HG03354 (cell line): ENCODE measurements at regions not wholly inside any gene's neighbourhood (a gene's known extent, or its start where the extent isn't known, plus 50 kb on each side); places are given as distances from the start of the nearest gene placed in this dataset.

Experiments used
- ATAC-seq: cut with Tn5 transposase; IDR thresholded peaks from one replicate; pipeline ENCODE4 v1.9.1; 2021; ENCODE audit warnings: mild to moderate bottlenecking; ENCODE audit not compliant: unreplicated experiment, poor library complexity, severe bottlenecking

DNA sequence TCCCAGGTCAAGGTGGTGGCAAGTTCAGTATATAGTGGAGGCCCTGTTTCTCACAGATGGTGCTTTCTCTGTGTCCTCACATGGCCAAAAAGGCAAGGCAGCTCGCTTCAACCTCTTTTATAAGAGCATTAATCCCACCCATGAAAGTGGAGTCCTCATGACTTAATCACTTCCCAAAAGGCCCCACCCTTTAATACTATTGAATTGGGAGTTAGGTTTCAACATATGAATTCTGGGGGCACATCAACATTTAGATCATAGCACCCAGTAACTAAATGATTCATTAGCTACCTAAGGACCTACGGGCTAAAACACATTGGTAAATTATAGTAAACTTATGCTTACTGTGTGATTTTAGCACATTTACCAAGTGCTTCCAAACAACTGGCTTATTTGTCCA lies 317.9 kb downstream of the LTN1 start:
- no peak for ATAC-seq

DNA sequence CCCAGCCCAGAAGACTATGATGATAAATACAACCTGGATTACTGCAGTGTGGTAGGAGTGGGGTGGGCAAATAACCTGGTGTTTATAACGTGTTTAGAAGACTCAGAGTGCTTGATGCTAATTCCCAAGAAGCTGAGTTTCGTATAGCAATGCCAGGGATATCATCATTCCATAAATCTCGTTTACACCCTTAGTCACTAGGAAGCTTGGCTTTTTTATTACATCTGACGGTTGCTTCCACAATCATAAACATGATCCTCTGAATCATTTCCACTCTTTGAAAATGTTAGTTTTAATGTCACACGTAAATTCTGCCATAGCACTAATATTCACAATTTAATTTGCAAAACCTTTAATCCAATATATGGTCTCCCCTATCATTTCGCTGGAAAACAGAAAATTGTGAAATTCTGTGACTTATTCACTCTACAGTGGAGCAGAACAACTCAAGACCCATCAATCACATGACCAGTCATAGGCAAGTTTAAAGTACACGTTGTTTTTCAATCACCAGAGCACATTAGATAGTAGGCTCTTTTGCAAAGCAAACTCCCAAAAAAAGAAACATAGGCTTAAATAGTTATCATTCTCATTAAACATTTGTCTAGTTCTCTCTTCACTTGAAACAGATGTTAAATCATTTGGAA lies 321.0 kb downstream of the LTN1 start:
- ATAC-seq = no peak

DNA sequence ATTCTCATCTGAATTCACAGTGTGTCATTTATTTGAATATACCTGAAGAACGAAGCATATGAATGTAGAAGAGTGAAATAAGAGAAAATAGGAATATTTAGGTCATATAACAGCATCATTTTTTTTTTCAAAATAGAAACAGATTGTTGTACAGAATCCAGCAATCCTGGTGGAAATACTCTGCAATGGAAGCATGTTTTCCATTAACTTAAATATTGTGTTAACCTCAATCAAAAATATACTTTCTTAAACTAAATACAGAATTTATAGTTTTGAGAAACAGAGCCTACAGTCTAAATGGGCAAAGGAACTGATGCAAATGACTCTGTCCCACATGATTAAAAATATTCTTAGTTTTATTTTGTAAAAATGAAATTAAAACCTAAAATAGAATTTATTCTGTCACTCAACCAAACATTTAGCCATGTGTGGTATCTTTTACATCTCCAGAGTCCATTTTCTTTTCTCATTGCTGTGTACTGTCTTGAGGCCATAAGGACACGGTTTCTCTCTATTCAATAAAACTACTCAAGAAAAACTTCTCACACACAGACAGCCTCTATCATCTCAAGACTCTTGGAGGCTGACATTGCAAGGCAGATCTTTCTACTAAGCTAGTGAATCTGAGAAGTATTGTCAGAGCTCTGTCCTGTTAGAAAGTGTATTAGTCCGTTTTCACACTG lies 322.6 kb downstream of the LTN1 start:
- no peak for ATAC-seq

DNA sequence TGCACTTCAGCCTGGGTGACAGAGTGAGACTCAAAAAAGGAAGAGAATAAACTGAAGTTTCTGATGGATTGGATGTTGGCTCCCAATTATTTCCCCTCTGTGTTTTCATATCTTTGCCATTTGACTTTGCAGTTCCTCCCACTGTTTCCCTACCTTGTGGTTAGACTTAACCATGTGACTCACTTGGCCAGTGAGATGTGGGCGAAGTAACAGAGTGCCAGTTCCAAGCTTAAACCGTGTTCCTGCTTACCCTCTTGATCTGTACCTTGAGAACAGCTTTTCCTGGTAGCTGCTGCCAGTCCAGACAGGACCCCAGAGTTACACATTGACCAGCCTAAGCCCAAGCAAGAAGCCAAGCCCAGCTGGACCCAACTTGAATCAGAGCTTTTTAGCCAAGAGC lies 323.4 kb downstream of the LTN1 start:
- ATAC-seq = no peak

DNA sequence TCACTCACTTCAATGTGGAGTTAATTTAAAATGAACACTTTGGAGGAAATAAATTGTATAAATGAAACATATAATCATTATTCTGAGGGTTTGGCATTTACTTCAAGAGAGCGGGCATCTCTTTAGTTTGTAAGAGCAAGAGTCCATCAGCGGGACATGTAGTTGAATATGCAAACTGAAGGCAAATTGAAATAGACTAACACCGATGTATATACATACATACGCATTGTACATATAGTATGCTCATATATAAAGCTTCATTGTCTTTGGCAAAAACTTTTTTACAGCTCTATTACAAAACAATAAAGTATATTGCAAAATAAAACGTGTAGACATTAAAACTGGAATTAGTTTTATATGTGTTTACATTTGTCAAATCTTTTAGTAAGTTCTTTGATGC lies 328.9 kb downstream of the LTN1 start:
- no peak for ATAC-seq

DNA sequence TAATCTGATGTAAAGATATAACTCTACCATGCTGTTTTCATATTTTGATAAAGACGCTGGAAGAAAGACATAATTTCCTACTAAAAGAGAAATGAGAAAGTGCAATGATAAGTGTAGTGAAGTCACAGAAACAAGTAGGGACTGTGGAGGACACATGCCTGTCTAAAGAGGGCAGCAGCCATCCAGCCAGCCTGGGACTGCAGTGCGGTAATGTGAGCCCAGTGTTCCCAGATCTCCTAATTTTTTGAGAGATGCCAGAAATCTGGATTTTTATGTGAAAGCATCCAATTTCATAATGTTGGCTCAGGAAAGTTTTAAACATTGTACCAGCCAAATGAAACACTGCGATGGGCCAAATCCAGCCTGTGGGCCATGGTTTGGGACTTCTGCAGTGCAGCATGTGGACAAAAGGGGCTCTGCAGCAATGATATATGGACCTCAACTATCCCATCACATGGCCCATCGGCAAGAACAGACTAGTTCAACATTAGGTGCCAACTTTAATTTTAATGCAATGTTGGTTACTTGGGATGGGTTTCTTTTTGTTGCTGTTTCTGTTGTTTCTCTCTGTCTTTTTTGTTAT lies 329.5 kb downstream of the LTN1 start:
- no peak for ATAC-seq

DNA sequence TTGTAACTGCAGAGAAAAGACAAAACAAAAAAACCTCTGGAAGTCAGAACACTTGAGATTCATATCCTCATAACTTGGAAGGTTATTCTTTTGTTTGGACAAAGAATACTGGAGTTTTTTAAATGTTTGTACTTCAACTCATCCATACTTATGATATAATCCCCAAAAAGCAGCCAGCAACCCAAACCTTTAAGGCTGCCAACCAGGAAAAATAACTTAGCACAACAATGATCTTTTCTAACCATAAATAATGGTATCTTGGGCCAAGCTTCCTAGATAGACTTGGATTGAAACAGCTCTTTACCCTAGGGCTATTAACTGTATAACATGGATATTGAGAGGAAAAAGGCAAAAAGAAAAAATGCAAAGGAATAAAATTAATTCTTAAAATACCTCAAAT lies 335.1 kb downstream of the LTN1 start:
- no peak for ATAC-seq

DNA sequence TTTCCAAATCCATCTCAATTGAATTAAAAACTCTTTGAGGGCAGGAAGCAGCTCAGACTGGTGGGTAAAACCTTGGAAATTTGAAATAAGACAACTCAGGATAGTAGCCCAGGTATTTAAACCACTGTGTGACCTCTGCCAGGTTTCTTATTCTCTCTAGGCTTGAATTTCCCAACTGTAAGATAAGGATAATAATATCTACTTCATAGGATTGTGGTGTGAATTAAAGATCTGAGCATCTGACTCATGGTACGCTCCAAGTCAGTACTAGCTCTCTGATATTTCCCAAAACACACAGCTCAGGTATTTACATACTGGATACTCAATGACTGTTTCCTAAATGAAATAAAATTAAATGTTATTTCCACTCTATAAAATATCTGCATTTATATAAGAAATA lies 337.2 kb downstream of the LTN1 start:
- no peak for ATAC-seq

DNA sequence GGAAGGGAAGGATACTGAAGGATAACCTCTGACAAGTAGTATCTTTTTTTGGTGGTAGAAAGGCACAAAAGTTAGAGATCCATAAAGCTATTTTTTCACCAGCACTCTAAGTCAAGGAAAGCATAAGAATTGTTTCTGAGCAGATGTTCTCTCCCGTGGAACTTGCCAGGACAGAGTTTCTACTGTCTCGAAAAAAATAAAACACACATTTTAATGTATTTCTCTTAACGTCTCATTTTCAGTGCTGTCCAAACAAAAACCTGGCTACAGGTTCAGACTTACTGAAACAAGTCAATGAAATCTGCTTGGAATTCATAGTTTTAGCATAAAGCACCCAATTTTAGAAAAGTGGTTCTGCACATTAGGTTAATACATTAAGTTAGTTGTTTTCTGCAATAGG lies 338.3 kb downstream of the LTN1 start:
- no peak for ATAC-seq

DNA sequence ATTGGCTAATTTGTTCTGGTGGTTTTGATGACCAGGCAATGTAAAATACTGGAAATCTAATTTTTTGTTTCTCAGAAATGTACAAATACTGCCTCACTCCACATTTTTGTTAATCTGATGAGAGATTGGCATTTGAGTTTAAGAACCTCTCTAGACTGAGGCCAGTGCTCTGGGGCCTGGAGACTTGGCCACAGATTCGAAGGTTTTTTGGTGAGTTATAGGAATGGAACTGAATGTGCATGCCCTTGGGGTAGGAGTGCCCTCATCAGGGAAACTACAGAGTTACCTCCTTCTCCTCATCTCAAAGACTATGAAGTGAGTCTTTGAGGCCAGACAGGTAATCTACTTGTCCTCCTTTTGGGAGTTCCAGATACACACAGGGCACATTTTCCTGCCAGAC lies 347.9 kb downstream of the LTN1 start:
- ATAC-seq = no peak

DNA sequence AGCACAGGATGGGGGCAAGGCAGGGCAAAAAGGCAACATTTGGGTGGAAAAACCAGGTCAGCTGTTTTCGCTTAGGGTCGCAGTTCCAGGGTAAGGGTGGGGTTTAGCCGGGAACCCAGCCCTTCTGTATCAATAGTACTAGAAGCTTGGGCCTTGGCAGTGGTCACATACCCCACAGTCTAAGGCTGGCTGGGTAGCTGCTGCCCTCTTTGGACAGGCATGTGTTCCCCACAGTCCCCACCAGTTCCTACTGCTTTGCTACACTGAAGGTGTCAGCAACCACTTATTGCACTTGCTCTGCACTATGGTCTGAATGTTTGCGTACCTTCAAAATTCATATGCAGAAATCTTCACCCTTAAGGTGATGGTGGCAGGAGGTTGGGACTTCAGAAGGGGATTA lies 349.8 kb downstream of the LTN1 start:
- no peak for ATAC-seq

DNA sequence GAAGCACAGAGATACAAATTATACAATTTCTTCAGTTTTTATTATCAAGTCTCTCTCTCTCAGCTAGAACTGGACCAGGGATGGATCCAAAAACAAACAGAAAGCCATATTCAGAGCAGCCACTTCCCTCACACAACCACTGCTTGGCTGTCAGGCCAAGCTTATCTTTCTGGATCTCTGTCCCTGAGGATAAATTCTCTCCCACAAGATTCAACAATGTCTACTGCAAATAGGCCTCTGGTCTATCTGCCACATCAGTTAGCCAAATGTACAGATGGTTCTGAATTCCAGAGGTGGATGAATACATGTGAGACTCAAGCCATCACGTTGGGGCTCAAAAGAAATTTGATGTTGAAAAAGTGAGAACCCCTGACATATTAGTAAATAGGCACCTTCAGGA lies 350.9 kb downstream of the LTN1 start:
- no peak for ATAC-seq

DNA sequence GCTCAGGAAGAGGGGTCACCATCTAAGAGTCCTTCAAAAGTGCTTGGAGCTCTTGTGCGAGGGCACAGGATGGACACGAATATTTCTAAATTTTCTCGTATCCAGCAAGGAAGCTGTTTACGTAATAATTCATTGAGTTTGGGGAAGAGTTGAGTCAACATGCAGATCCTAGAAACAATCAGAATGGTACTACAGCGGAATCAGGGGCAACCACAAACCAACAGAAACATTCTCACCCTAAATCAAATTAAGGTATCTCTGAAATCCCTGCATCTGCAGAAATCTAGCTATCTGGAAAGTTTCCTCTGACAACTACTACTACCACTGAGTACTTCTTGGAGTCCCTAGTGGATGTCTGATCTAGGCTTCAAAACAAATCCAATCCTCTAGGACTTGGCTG lies 352.4 kb downstream of the LTN1 start:
- ATAC-seq = no peak

DNA sequence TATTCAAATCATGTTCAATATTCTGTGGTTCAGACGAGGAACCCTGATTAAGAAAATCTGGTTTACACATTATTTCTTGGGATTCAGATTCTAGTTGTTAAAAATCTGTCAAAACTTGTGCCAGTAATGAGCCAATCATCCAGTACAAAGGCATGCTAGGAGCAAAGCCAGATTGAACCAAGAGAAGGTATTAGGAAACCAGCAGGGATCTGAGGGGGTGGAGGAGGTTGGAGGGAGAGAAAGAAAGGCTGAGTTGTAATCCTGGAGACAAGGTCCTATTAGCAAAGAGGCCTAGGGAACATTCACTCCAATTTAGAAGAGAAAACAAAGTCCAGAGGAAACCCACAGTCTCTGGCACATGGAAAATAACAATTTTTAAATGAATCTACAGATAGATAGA lies 352.9 kb downstream of the LTN1 start:
- ATAC-seq = no peak

DNA sequence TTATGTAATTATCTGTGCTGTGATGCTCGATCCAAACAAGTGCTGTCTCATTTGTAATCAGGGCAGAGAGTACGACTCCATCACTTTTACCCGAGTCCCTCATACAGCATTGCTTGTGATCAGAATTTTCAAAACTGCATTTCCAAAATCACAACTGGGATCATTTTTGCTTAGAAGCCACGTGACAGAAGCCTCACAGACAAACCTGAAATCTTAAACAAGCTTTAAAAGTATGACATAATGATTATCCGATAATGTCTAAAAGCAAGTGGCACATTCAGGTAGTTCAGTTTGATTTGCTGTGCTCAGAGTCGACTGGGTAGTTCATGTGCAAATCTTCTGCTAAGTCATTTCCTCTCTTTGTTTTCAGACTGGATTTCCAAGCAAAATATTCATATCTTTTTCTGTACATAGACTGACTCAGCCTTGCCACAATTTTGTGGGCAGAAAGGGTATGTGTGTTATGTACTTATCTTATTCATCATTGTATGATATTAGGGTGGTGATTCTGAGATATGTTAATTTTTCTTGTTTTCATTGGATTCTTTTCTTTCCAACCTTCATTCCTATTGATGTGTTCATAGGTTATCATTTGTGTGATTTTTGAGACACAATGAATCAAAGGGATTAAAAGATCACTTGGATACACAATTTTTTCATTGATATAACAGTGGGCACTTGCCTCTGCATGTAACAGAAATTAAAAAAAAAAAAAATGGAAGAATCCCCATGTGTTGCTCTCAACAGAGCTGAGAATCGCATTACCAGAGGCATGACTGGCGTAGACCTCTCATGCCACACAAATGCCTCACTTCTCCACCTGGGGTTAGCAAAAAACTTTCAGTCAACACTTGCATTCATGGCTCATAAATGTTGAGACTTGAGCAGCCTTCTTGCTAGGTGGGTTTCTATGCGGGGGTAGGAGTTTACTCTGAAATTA lies 355.7 kb downstream of the LTN1 start:
- no peak for ATAC-seq

DNA sequence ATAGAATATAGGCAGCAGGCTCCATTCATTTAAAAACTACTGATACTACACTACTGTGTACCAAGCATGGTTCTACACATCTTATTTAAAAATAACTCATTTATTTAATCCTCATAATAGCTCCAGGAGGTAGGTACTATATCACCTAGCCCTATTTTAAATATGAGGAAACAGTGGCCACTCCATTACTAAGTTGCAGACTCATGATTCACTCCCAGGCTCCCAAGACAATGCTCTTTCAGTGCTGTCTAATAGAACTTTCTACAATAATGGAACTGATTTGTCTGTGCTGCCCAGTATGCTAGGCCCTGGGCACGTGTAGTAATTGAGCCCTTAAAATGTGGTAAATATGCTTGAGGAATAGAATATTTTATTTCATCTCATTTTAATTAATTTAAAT lies 357.1 kb downstream of the LTN1 start:
- ATAC-seq = no peak

DNA sequence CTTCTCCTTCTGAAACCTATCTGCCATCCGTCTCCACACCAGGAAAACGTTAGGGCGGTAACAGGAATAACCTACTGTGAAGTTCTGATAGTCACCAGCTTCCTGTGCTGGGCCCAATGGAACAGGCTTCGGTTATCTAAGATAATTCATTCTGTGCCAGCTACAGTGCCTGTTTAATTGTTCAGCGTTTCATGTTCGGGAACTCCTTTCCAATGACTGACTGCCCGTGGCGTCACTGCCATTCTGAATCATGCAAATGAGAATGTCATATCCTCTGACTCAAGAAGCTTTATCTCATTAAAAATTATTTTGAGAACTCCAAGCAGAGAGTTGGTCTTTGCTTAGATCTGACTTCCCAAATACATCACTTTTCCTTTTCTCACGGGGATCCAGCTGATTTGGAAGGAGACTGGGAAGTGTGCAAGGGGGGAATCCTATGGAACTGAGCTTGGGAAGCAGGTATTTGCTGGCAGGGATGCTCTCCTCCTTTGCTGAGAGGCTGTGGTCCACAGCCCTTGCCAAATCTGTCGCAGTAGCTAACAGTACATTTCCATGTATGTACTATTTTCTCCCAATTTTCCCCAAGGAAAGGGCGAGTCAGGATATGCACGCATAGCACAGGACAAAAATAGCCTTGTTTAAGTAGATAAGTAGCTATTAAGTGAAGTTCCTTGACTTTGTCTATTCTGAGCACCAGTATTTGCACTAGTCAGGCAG lies 358.7 kb downstream of the LTN1 start:
- ATAC-seq = no peak

DNA sequence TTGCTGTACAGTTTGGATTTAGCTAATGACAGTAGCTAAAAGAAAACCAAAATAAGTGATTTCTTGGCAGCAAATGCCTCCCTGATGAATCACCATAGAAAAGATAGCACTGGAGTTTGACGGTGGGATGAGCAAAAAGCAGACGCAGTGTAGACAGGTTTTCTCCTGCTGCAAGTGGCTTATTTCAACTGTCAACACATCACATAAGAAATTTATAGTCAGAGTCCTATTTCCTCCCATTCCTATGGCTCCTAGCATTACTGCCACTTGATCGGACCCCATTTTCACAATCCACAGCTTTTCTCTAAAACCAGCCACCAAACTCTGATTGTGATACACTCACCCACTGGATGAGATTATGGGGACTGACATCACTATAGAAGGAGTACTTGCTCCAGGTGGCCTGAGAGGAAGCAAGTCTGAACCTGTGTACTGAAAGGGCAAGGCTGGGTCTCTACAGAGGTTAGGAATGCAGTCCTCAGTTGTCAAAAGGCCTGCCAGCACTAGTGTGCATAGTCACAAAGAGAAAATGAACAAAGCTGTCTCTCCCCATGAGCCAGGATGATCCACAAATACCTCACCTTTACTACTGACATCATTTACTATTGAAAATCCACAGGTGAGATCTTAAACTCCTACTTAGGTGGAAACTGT lies 359.8 kb downstream of the LTN1 start:
- no peak for ATAC-seq

DNA sequence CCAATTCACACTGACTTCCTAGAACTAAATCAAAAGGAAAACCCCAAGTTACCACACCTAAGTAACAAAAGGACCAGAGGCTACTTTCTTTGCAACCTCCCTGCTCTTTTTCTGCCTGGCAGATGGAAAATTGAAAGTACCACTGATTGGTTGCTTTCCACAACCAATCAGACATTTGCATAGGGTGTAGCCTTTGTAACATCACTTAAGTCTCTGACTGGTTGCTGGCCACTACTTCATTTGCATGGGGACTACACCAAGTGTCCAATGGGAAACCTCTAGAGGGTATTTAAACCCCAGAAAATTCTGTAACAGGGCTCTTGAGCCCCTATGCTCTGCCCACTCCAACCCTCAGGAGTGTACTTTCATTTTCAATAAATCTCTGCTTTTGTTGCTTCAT lies 365.0 kb downstream of the LTN1 start:
- ATAC-seq = no peak
